Stimulated activated CD4-positive, alpha-beta T cell treated with anti-CD3 and anti-CD28 coated beads, Interleukin-1b, Interleukin-23, amount 100 ng/mL, for 4 hours (primary cell): ENCODE measurements at regions not wholly inside any gene's neighbourhood (a gene's known extent, or its start where the extent isn't known, plus 50 kb on each side); places are given as distances from the start of the nearest gene placed in this dataset.

Source experiments
- DNase-seq, 2 donors: peaks; one replicate each; pipeline ENCODE4 v3.0.0-alpha.2; 2020; ENCODE audit warnings: low read depth in 2 of 2

DNA sequence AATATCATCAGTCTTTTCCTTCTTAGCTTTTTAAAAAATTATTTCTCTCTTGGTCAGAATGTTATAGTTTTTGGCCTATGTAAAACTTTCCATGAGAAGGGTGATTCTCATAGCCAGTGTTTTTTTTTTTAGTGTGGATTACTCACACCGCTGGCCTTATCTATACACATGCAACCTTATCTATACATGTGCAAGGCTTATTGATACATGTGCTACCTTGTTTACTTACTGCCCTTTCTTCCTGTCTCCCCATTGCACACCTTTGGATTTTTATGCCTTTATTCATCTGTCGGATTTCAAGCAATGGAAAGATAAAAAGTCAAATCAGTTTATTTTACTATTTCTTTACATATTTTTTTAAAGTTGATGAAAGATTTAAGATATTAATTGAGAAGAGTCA lies 660.0 kb upstream of the FZD8 start:
- DNase-seq, result no peak

- DNase-seq, result no peak
These were observed 659.4 kb upstream of the FZD8 start for GRCh38 chr10:36301539-36301938.

DNA sequence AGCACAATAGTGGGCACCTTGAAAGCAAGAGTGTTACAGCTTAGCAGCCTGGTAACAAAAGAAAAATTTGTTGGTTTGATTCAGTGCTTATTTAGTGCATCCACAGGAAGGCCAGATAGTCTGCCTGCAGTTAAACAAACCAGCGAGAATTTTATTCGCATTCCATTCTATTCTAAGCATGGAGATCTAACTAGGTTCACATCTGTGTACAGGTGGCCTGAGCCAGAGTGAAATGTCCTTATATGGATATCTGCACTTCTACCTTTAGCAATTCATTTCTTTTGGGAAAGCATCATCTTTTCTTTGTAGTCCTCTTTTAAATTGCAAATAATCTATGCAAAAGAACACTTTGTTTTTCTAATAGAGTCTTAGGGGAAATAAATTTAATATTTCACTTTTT lies 659.0 kb upstream of the FZD8 start:
- DNase-seq, result no peak

- no peak for DNase-seq
These were observed 641.7 kb upstream of the FZD8 start for GRCh38 chr10:36283827-36284226.

- no peak for DNase-seq
These were observed 639.8 kb upstream of the FZD8 start for GRCh38 chr10:36281831-36282331.

DNA sequence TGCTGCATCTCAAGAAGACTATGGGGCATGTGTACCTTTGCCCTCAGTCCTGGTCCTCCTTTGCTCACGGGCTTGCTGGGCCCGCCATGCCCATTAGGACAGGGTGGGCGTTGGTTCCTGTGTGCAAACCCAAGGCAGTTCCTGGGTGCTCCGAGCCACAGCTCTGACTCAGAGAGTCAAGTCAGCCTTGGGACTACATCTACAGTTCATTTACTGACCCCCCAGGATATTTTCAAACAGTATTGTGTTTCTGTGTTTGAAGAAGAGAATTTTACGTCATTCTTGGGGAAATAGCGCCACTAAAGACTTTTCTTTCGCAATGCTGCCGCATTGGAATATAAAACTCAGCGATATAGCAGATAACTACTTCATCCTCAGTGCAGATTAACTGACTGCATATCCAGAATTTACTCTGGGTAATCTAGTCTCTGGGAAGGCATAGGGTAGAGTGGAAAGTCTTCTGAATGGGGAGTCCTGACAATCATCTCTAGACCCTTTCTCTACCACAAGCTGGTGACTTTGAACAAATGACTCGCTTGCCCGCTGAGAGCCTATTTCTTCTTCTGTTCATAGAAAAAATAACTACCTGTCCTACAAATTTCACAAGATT lies 638.9 kb upstream of the FZD8 start:
- no peak for DNase-seq

GRCh38 chr10:36280321-36280741 lies 638.2 kb upstream of the FZD8 start:
- no peak for DNase-seq

- DNase-seq, result no peak
These were observed 636.1 kb upstream of the FZD8 start for GRCh38 chr10:36278176-36278575.

DNA sequence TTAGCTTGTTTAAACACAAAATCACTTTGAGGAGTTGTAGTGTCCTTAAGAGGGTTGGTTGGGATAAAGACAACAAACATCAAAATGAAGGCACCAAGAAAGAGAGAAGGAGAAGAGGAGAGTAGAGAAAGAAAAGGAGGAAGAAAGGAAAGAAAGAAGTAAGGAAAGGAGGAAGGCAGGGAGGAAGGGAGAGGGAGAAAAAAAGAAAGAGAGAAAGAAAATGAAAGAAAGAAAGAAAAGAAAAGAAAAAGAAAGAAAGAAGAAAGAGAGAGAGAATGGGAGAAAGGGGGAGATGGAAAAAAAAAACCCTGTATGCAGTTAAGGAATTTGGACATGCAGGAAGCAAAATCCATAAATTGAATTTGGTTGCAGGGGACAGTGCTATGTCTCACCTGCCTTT lies 635.4 kb upstream of the FZD8 start:
- no peak for DNase-seq

DNA sequence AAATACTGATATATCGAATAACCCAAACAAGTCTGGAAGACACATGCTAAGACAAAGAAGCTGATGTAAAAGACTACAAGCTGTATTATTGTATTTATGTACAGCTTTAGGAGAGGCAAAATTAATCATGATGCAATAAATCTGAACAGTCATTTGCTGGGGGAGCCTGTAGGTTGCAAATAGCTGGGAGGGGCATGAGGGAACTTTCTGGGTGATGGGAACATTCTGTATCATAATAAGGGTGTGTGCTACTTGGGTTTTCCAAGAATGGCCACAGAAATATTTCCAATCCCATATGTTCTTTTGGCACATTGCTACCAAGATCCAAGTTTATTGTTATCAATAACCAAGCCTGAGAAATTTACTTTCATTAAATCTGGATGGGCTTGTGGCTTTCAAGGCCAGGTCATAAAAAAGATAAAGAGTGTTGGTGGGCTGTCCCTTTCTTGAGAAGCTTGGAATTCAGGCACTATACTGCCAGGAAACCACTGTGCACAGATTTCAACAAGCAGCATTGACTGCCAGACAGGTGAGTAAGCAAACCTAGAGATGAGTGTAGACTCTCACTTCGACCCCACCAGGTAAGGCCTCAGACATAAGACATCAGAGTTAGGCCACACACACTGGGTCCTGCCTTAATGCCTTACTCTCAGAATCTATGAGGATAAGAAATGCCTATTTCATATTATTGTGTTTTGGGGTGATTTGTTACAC lies 629.7 kb upstream of the FZD8 start:
- no peak for DNase-seq

DNA sequence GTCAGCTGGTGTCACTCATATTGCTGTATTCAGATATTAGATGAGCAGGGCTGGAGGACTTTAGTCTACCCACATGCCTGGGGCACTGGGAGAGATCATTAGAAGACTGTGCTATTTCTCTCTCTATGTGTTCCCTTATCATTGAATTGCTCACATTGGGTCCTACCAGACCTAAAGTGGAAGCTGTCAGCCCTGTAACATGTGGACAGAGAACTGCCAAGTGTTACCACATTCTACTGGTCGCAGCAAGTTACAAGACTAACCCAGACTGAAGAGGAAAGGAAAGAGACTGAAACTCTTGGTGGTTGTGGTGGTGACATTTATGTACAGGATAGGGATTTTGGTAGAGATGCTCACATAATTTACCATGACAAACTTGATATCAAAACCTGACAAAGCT lies 627.1 kb upstream of the FZD8 start:
- no peak for DNase-seq

DNA sequence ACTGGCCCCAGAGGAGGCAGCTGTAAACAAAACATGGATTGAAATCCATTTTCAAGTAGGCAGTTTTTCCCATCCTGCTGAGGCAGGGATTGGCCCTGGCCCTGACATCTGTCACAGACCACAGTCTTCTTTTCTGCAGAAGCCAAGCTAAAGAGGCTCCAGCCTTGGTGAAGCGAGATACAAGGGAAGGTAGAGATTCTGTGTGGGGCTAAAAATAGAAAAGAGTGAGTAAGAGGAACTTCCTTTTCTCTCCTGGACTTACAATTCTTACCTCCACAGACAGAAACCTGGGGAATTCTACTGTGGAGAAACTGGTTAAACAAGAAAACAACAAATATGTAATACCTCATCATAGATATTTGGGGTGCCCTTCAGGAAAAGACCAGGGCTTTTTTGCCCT lies 624.8 kb upstream of the FZD8 start:
- no peak for DNase-seq

DNA sequence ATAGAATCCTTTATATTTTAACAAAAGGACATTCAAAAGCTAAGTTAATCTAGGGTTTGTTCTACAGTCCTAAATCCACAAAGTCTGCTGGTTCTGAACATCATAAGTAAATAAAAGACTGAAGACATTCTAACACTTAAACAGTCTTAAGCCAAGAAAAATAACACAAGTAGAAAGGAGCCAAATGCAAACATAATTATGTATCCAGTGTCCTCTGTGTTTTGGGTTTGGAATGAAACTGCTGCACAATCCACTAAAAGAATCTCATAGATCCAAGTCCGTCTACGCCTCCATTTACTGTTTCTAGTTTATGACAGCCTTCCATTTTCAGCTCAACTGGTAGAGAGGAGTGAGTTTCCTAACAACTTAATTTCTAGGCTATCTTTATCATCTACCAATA lies 623.6 kb upstream of the FZD8 start:
- no peak for DNase-seq

GRCh38 chr10:36263871-36264270 lies 621.8 kb upstream of the FZD8 start:
- no peak for DNase-seq

DNA sequence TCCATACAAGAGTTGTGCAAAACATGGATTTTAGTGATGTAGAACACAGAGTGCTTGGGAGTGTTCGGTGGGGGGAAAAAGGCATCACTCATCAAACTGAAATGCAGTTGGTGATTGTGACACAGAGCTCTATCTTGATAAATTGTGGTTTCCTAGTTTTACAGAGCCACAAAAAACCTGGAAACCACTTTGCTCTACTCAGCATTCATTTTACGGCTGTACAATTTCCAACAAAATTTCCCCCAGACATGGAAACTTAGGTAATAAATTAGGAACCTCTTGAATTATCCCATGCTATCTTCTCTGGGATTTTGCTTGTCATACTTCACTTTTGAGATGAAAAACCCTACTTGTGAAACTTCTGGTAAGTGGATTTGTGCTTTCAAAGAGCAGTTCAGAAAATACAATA lies 614.9 kb upstream of the FZD8 start:
- DNase-seq, result no peak

GRCh38 chr10:36256166-36256565 lies 614.1 kb upstream of the FZD8 start:
- no peak for DNase-seq

DNA sequence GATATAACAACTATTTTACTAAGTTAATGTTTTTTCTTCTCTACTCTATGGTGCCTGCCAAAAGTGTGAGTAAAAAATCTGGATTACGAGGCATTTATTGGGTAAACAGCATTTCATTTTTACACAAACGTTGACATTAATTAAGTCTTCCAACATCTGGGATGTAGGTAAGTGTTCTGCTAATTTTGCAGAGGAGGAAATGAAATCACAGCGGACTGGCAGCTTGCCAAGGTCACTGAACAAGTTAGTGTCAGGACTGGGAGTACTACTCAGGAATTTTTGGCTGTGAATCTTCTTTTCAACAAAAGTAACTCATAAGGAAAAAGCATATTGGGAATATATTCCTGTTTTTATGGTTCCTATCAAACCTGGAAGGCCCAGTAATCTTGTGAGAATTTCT lies 612.1 kb upstream of the FZD8 start:
- no peak for DNase-seq

DNA sequence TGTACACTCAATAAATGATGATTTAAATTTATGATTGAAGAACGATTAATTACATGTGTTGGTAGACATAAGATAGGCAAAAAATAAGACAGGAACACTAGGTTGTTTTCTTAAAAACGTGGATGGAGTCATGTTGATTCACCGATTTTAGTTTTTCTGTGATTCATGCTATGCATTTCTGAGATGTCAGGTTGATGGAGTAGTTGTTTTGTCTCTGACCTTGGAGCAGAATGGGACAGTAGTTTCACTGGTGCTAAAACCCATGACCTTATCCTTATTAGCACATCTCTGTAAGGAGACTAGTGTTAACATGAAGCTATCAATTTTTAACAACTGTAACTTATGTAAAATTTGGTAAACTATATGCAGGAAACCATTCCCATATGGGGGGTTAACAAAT lies 611.6 kb upstream of the FZD8 start:
- DNase-seq, result no peak

DNA sequence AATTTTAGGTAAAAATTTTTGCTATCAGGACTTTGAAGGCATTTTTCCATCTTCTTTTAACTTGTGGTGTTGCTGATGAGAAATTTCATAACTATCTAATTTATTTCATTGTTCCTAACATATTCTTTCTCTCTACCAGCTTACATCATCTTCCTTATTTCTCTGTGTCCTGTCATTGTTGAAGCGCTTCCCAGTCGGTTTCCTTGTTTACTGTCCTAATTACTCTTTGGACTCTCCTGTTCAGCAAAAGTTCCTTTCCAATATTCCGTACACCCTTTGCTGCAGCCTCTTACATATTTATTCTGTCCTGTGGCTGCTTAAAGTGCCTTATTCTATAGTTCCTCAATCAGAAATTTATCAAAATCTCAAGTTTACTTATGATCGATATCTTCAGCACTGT lies 609.0 kb upstream of the FZD8 start:
- DNase-seq, result no peak

DNA sequence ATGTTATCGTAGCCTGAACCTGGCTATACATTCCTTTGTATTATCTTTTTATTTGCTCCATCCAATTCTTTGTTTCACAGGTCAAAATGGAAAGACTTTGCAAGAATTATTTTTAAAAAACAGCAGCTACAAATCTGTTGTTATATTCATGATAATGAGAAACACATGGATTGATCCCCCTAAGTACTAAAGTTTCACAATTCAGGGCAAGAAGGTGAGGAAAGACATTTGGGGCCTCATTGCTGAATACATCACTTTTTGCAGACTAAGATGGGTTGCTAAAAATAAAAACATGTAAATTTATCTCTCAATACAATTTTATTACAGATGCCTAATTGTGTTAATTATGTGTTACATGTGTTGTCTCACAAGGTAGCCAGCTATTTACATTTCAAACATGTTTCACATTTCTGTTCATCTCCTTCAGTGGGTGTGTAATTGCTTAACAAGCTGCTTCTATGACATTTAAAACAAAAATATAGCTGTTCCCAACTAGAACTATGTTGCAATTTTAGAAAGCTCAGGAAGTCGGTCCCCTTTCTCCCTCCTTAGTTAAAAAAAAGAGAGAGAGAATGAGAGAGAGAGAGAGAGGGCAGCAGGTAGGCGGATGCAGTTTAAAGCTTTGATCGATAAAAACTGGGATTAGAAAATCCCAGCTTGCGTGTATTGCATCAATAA lies 606.3 kb upstream of the FZD8 start:
- DNase-seq, result no peak

- DNase-seq, result no peak
These were observed 605.4 kb upstream of the FZD8 start for GRCh38 chr10:36247478-36247877.

DNA sequence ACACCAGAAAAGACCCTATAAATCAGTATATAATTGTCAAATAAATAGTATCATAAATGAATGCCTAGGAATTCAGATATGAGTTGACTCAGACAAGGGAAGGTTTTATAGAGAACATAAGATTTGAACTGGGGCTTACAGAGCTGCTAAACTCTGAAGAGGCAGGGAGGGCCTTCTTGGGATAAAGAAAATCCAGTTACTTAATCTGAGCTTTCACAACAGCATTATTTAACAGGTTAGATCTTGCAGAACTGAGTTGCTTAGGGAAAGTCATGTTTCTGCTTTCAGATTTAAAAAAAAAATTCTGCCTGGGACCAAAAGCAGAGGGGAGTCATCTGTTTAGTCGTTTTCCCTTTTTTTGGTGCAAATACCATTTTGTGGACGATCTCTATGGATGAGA lies 594.8 kb upstream of the FZD8 start:
- no peak for DNase-seq

- DNase-seq, result no peak
These were observed 594.2 kb upstream of the FZD8 start for GRCh38 chr10:36236341-36236740.
